Activated CD4-positive, alpha-beta T cell treated with anti-CD3 and anti-CD28 coated beads, Interleukin-2, amount 50 U/mL, for 48 hours (primary cell): ENCODE measurements at regions not wholly inside any gene's neighbourhood (a gene's known extent, or its start where the extent isn't known, plus 50 kb on each side); places are given as distances from the start of the nearest gene placed in this dataset.

Experiments
- DNase-seq, 2 experiments: peaks; one replicate each; pipeline ENCODE4 v3.0.0-alpha.2; 2020

DNA sequence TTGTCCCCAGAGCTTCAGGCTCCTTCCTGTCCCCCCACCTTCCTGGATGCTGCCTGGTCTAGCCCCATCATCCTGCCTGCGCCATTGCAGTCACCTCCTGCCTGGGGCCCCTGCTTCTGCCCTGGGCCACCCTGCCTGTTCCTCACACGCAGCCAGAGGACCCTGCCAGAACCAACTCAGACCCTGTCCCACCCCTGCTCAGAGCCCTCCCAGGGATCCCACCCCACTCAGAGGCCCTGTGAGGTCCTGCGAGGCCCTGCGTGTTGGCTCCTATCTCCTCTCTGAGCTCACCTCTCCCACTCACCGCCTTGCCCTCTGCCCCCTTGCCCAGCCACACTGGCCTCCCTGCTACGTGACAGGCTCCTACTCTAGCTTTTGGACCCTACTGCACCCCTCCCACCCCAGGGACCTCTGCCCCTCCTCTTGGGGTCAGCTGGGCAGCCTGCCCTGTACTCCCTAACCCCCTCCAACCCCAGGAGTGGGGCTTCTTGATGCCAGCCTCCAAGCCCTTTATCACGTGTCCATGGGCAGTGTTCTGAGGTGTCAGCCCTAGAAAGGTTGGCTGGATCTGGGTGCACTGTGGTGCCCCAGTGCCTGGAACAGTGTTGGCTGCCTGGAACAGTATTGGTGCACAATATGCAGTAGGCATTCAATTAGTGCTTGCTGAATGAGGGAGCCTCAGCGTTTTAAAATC lies 68.3 kb downstream of the CEBPB start:
- DNase-seq = no peak

DNA sequence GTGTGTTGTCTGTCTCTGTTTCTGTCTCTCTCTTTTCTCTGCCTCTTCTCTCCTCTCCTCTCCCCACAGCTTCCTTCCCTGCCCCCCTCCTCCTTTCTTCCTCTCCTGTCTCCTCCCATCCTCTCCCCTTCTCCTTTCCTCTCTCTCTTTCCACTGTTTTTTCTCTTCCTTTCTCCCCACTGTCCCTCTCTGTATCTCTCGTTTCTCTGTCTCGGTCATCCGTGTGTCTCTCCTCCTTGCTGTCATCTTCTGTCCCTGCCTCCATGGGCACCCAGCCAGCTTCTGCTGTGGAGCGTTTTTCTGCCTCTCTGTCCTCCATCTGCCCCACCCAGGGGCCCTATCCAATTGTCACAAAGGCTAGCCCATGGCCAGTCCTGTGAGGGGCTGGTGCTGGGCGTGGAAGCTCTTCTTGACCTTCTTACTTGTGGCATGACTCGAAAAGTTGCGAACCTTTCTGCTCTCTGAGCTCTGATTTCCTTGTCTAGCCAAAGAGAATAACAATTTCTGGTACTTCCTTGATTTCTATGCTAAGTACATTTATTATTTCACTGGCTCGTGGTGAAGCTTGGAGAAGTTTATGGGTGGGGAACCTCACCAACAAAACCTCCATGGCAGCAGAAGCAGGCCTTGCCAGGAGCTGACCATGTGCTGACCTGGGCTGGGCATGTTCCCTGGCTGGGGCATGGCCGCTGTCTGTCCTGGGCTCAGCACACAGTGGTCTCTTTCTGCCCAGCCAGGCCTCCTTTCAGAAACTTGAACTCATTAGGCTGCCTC lies 69.3 kb downstream of the CEBPB start:
- no peak for DNase-seq

DNA sequence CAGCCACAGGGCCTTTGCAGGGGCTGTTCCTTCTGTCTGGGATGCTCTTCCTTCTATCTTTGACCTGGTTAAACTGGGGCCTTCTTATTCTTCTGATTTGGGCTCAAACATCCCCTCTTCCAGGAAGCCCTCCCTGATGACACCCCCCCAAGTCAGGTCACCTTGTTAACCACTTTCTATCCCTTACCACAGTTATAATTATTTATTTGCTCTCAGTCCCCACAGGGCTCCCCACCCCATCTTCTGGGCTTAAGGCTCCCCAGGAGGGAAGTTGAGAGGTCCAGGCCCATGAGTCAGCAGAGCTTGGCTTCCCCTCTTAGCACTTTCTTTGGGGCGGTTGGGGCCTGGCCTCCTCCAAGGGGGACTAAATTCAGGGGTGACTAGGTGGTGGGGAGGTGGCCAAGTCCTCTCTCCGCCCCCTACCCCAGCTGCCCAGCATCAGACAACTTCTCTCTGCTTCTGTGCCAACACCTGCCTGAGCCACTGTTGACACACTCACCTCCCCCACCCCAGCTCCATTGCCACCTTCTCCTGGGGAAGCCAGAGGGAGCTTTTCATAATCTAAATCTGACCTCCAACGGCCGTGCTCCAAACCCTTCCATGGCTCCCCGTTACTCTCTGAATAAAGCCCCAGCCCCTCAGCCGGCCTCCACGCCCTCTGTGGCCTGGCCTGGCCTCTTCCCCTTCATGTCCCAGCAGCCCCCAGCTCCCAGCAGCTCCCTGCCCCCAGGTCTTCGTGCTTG lies 70.0 kb downstream of the CEBPB start:
- no peak for DNase-seq

DNA sequence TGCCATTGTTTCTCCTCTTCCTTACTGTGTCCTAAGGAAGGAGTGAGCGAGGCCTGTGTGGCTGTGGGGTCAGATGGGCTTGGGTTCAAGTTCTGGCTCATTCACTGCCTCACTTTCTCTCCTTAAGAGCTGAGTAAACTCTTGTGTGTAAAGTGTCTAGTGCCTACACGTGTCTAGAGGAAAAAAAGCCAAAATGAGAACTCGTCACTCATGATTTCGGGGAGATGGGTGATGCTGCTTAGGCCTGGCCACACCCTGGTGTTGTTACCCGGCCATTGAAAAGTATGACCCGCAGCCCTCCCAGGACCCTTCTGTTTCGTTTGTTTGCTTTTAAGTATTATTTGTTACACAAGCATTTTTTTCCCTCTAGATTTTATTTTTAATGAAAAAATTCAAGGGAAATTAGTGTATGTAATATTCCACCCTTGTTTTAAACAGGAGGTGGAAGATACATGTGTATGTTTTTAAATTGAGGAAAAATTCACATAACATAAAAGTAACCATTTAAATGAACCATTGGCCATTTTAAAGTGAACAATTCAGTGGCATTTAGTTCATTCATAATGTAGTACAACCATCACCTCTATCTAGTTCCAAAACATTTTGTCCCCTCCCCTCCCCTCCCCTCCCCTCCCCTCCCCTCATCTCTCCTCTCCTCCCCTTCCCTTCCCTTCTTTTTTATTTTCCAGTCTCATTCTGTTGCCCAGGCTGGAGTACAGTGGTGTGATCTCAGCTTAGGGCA lies 71.0 kb downstream of the CEBPB start:
- no peak for DNase-seq

DNA sequence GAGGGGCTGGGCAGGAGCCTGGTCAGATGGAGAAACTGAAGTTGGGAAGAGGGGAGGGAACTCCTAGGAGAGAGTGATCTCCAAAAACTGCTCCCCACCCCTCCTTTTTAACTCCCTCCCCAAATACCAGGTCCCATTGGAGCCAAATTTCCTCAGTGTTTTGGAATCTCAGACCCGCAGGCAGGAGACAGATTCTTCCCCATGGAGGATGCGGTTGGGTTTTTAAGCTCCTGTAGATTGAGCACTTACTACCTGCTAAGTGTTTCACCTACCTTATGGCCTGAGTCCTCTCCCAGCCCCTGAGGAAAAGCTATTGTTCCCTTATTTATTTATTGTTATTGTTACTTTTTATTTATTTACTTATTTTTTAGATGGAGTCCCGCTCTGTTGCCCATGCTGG lies 73.2 kb downstream of the CEBPB start:
- DNase-seq = no peak

DNA sequence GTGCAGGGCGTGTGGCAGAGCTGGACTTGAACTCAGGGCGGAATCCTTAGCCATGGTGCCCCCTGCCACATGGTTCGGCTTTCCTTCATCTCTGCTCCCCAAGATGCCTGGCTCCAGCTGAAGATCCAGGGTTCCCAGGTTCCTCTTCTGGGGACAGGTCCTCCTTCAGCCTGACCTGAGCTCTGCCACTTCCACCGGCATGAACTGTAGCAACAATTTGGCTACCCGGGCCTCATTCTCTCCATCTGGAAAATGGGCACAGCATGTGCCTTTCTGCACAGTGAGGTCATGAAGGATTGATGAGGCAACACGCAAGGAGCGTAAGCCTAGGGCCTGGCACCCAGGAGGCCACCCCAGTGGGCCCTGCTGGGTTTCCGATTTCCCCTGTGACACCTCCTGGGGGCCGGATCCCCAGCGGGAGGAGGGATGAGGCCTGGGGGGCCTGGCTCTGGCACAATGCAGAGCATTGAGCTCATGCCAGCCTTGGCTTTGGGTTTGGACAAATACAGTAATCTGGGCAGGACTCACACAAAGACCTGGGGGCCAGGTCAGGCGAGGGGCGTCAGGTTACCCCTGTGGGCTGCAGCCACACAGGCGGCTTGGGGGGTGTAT lies 74.0 kb downstream of the CEBPB start:
- no peak for DNase-seq

DNA sequence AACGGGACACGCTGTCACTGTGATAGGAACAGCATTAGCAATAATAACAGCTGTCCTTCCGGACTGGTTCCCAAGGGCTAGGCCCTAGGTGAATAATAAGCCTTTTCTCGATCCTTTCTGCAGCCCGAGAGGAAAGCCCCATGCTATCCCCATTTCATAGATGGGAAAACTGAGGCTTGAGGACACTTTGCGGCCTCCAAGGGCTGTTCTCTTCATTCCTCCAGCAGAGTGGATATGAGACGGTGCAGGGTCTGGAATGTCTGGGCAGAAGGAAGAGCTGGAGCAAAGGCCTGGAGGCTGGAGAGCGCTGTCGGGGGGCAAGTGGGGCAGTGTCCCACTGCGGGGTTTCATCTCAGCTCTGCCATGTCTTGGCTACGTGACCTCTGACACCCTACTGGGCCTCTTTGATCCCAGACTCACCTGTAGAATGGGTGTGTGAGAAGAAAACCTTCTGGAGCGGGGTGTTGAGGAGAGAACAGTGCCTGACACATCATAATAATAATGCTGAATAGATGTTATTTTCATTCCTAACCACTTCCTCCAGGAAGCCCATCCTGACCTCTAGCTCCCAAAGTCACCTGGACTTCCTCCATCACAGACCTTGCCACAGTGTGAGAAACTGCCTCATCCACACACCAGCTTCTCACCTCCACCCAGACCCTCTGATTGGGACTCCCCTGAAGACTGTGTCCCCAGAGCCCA lies 74.8 kb downstream of the CEBPB start:
- DNase-seq = no peak

DNA sequence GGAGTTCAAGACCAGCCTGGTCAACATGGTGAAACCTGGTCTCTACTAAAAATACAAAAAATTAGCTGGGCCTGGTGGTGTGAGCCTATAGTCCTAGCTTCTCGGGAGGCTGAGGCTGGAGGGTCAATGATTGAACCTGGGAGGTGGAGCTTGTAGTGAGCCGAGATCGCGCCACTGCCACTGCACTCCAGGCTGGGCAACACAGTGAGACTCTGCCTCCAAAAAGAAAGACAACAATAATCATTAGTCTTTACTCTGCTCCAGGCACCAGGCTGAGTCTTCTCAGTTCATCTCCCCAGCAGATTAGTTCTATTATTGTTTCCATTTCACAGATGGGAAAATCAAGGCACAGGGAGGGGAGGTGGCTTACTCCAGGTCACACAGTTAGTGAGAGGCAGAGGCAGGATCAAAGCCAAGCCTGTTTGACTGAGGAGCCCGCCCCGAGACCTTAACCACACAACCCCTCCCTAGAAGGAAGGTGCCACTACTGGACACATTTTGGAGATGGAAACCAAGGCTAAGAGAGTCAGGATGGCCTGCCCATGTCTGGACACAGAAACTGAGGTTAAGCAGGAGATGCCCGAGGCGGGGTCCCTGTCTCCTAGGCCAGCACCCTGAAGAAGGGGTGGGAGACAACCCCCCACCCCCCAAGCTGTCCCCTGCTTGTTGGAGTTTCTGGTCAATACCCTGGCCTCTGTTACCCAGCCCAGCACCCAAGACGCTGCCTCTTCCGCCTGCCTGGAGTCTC lies 75.8 kb downstream of the CEBPB start:
- no peak for DNase-seq

DNA sequence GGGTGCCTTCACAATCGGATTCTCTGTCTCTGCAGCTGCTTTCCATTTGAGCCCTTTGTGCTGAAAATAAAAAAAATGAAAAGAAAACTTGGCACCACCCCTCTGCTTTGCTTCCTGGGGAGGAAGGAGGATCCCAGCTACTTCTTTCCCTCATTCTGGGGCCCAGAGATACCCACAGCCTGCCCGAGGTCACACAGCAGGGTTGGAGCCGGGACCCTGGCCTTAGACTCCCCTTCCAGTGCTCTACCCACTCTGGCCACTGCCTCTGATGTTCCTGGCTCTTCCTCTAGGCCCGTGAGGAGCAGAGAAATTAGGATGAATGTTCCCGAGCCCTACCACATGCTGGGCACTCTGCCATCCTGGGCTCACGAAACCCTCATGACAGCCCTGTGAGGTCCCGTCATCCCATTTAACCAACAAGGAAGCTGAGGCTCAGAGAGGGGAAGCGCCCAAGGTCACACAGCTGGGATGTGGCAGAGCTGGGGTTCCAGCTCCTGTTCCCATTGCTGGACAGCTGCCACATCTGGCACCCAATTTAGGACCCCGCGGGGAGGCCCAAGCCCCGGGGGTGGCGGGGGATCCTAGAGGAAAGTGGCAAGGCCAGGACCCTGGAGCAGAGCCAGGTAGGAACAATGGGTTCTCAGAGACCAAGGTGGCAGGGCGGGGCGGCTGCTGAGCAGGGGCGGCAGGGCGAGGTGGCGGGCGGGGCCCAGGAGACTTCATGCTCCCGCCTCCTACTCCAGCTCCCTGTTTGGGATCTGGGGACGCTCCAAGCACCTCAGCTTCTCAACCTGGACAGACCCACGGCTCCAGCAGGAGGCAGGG lies 76.6 kb downstream of the CEBPB start:
- DNase-seq = no peak

DNA sequence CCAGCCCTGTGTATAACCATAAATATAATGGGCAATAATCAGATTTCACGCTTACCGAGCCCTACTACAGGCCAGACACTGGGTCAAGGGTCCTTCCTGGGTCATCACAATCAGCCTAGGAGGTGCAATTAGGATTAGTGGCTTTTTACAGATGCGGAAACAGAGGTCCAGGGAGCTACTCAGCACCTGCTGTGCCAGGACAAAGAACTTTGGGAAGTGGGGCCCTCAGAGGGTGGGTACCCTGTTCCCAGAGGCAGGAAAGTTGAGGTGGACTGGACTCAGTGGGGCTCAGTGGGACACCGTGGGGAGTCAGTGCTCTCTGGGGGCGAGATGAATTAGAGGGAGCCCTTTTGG lies 77.2 kb downstream of the CEBPB start:
- DNase-seq = no peak

DNA sequence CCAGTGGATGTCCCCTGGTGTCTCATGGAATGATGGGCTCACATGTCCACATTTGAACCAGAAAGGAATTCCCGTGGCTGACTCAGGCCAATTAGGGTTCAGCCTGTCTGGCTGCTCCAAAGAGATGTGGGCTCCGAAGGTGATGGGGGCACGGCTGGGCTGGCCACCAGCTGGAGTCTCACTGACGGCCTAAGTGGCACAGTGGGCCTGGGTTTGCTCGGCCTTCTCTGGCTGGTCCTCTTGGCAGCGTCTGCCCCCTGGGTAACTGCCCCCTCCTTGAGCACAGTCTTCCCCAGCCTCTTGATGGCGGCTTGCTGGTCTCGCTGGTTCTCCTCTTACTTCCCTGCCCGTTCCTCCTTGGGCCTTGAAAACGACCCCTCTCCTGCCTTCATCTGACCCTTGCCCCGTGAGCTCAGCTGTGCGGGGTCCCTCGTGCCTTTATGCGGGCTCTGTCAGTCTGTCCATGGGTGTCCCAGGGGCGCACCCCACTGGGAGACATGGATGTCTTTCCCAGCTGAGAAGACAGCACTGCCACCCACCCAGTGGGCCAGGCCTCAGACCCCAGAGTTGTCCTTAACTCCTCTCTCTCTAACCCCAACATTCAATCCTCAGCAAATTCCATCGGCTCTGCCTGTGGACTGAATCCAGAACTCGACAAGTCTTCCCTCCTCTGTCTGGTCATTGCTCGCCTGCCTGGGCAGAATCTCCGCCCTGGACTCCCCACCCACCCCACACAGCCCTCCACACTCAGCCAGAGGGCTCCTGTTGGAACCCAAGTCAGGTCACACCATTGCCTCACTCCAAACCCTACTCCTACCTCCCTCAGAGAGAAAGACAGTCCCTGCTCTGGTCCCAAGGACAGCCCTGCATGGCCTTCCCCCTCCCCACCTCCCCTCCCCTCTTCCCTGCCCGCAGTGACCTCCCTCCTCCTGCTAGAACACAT lies 78.7 kb downstream of the CEBPB start:
- DNase-seq = no peak

DNA sequence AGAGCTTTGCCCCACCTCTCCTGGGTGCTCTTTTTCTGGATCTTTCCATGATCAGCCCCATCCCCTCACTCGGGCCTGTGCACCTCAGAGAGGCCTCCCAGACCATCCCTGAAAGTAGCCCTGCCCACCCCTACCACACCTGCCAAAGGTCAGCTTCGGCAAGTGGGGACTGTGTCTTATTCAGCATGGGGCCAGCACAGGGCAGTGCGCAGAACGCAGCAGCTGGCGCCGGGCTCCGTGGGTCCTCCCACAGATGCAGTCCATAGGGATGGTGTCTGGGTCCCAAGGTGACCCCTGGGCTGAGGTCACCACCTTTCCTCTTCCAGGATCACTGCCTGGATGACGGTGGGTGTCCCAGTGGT lies 79.4 kb downstream of the CEBPB start:
- DNase-seq = no peak

DNA sequence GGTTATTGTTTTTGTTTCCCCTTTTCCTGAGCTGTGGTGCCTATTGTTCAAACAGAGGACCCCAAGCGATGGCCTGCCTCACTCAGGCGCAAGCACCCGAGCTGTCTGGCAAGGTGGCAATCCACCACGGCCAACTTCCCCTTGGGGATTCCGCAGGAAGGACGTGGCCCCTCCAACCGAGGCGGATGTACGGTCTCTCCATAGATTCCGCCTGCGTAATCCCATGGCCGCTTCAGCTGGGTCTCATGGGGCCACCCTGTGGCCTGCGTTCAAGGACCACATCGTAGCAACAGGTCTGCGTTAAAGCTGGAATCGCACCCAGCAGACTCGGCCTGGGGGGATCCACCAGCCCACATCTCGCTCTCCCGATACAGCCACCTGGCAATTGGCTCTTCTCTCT lies 79.9 kb downstream of the CEBPB start:
- no peak for DNase-seq

DNA sequence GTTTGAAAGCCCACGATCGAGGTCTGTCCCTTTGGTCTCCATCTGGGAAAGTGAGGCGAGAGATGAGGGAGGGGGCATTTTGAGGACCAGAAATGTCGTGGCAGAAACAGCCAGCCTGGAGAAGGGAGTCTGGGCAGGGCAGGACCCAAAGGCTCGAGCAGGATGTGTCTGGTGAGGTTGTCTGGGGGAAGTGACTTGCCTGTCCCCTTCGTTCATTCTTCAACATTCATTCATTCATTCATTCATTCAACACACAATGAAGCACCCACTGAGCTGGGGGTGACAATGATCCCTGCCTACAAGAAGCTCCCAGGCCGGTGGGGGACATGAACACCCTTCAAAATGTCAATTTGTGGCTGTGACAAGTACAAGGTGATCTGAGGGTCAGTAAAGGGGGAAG lies 80.5 kb downstream of the CEBPB start:
- DNase-seq = no peak

DNA sequence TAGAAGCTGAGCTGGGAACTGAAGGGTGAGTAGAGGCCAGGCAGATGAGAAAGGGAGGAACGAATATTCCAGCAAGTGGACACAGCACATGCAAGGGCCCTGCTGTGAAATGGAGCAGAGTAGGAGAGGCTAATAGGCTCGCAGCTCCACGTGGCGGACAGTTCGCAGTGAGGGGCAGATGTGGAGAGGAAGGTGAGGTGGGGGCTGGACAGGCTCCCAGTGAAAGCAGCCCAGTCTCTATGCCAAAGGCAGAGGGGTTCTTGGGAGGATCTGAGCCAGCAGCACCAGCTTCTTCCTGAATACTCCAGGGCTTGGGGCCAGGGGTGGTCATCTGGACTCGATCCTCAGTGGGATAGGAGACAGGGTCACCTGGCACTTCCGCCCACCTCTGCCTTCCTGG lies 81.0 kb downstream of the CEBPB start:
- DNase-seq = no peak

DNA sequence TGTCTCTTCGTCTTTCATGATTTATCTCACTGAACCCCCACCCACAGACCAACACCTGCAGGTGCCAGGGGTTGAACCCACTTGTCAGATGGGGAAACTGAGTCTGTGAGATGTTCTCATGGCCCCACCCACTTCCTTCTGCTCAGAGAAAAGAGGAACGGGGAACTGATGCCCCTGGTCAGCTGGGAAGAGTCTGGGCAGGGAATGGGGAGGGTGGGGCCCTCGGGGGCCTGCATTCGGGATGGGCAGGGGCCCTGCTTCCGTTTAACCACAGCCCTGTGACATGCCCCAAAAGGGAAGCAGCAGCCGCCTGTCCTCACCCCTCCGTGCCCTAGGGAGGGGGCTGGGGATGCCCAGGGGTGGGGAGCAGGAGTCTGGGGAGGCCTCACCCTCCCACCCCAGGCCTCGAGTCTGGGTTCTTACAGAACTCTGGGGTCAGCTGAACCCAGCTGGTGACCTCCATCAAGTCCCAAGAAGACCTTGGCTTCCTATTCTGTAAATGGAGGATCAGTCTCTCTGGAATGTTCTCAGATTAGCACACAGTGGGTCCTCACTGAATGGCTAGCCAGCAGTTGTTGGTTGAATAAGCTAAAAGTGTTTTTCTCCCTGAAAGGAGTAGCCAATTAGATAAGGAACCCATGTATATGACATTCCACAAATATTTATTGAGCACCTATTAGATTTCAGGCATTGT lies 81.5 kb downstream of the CEBPB start:
- no peak for DNase-seq

DNA sequence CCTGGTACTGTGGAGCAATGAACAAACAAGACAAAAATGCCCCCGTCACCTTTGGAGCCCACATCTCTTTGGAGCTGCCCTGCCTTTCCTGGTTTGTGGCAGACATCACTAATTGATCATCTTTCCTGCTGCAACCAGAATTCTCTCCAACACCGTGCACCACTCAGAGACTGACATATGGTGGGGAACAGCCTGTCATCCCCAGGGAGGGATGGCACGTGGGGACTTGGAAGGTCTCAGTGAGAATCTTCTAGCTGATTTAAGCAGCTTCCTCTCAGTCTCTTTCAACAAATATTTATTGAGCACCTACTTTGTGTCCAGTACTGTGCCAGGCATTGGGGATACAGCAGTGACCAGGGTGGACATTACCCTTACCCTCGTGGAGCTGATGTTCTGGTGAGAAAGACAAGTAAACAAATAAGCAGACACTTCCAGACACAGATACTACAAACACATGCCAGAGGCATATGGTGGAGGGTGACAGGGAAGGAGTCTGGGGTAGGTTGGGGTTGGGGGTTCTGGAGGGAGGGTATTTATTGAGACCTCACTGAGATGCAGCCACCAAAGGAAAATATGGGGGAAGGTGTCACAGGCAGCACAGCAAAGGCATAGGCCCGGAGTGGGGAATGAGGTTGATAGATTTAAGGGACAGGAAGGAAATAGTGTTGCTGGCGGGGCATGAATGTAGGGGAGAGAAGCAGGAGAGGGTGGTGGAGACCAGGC lies 82.3 kb downstream of the CEBPB start:
- DNase-seq = no peak
